Thoracic aorta (tissue), 2 donors: ENCODE measurements at regions not wholly inside any gene's neighbourhood (a gene's known extent, or its start where the extent isn't known, plus 50 kb on each side); places are given as distances from the start of the nearest gene placed in this dataset.

ENCODE experiments used
- ATAC-seq: fragments of 150-250 bp; one replicate; pipeline ENCODE4 v1.8.0; 2017; ENCODE audit warnings: low read depth; ENCODE audit not compliant: insufficient number of reproducible peaks, low FRiP score
- DNase-seq: peaks from one replicate; pipeline ENCODE4 v3.0.0-alpha.2; 2020; ENCODE audit warnings: low spot score
- H3K27ac ChIP-seq, 2 donors: fragments of 200-600 bp; sonication (generic); 1 replicate in 1 of 2; 2 replicates in 1 of 2; pipeline ENCODE4 v1.5.1; 2016; ENCODE audit warnings: mild to moderate bottlenecking in 2 of 2, moderate library complexity in 2 of 2
- H3K27me3 ChIP-seq: fragments of 200-600 bp; sonication (generic); replicated peaks from 2 replicates; pipeline ENCODE4 v1.6.0; 2016; ENCODE audit warnings: mild to moderate bottlenecking; ENCODE audit not compliant: insufficient read depth
- H3K36me3 ChIP-seq: fragments of 200-600 bp; sonication (generic); one replicate; pipeline ENCODE4 v1.5.1; 2016
- H3K4me1 ChIP-seq, 2 donors: fragments of 200-600 bp; sonication (generic); 1 replicate in 1 of 2; 2 replicates in 1 of 2; pipeline versions ENCODE4 v1.5.1 to v1.6.0; 2016; ENCODE audit warnings: low read depth in 2 of 2, mild to moderate bottlenecking in 1 of 2; ENCODE audit not compliant: control insufficient read depth in 1 of 2
- H3K4me3 ChIP-seq: fragments of 200-600 bp; sonication (generic); 2 replicates; pipeline ENCODE4 v1.5.1; 2016; ENCODE audit warnings: mild to moderate bottlenecking
- H3K9me3 ChIP-seq: fragments of 200-600 bp; sonication (generic); 2 replicates; pipeline ENCODE4 v1.5.1; 2016
- TF ChIP-seq, protein P1 (sequence below): fragments of 200-600 bp; sonication (generic); IDR thresholded peaks from one replicate; pipeline ENCODE4 v1.5.1; 2019; ENCODE audit warnings: antibody characterized with exemption

DNA sequence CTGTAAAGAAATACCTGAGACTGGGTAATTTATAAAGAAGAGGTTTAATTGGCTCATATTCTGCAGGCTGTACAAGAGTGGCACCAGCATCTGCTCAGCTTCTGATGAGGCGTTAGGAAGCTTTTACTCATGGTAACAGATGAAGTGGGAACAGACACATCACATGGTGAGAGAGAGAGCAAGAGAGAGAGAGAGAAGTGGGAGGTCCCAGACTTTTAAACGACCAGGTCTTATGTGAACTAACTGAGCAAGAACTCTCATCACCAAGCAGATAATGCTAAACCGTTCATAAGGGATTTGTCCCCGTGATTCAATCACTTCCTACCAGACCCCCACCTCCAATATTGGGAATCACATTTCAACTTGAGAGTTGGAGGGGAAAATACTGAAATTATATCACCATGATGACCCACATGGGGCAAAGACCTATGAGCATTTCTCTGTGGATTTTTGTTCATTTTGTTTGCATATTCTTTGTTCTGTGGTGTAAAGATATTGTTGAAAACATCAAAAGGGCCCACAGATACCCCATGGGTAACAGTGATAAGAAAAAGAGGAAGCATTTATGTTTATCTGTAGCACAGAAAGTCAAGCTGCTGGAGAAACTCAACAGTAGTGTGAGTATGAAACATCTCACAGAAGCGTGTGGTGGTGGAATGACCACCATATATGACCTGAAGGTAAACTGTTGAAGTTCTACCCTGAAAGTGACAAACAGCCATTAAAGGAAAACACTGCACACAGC lies 135.2 kb upstream of the PDE3A start:
- TF ChIP-seq, protein P1, sequence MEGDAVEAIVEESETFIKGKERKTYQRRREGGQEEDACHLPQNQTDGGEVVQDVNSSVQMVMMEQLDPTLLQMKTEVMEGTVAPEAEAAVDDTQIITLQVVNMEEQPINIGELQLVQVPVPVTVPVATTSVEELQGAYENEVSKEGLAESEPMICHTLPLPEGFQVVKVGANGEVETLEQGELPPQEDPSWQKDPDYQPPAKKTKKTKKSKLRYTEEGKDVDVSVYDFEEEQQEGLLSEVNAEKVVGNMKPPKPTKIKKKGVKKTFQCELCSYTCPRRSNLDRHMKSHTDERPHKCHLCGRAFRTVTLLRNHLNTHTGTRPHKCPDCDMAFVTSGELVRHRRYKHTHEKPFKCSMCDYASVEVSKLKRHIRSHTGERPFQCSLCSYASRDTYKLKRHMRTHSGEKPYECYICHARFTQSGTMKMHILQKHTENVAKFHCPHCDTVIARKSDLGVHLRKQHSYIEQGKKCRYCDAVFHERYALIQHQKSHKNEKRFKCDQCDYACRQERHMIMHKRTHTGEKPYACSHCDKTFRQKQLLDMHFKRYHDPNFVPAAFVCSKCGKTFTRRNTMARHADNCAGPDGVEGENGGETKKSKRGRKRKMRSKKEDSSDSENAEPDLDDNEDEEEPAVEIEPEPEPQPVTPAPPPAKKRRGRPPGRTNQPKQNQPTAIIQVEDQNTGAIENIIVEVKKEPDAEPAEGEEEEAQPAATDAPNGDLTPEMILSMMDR: no peak
- H3K9me3 ChIP-seq: no peaks in the 10 kb centered on the region
- H3K27me3 ChIP-seq: no peaks in the 10 kb centered on the region
- H3K36me3 ChIP-seq: no peaks in the 10 kb centered on the region
- H3K4me1 ChIP-seq: no peaks in the 10 kb centered on the region
- DNase-seq (no peak), ATAC-seq (no peak)
- no peak overlapping the region for H3K4me3 ChIP-seq
- no peak overlapping the region for H3K27ac ChIP-seq

DNA sequence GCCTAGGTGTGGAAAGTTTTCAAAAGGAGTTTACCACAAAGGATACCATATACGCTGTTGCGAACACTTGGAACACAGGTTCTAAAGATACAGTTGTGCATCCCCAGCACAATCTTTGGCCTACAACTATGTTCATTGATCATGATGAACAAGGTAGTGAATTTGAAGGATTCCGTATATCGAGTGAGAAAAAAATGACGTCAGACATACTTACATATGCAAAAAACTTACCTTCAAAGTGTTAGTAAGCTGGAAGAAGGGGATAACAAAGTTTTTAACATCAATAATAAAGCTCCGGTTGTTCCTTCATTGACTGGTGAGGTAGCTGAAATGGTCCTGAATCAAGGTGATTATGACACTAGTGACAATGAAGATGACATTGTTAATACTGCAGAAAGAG lies 133.9 kb upstream of the PDE3A start:
- no peak overlapping the region for H3K4me3 ChIP-seq
- H3K4me1 ChIP-seq: no peaks in the 10 kb centered on the region
- H3K9me3 ChIP-seq: no peaks in the 10 kb centered on the region
- ATAC-seq (no peak), DNase-seq (no peak)
- H3K27ac ChIP-seq: no peak overlapping the region
- no peaks in the 10 kb centered on the region for H3K27me3 ChIP-seq
- TF ChIP-seq, protein P1: no peak
- no peaks in the 10 kb centered on the region for H3K36me3 ChIP-seq

DNA sequence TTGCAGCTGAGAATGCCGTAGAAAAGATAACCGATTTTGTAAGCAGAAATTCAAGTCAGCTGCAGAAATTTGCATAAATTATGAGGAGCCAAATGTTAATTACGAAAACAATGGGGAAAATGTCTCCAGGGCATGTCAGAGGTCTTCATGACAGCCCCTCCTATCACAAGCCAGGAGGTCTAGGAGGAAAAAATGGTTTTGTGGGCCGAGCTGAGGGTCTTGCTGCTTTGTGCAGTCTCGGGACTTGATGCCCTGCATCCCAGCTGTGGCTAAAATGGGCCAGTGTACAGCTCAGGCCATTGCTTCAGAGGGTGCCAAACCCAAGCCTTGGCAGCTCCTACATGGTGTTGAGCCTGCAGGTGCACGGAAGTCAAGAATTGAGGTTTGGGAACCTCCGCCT lies 131.2 kb upstream of the PDE3A start:
- TF ChIP-seq, protein P1: no peak

DNA sequence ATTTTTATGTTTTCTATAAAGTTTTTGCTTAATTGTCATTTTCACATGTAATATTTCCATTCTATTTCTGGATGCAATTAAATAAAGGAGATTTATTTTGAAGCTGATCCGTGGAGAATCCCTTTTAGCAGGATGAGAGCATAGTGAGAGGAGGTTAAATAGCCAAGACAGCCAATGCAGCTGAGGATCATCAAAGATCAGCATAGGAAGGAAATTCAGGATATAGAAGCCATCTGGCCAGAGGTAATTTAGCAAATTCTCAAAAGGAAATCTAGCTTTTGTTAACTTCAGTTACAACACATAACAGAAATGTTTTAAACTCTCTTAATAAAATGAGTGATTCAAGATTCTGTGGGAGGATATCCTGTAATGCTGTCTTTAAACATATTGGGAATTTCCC lies 122.8 kb upstream of the PDE3A start:
- ATAC-seq: no peak
- no peaks in the 10 kb centered on the region for H3K27me3 ChIP-seq
- no peak for DNase-seq

More for the DNA sequence above, 131.2 kb upstream of the PDE3A start:
- ATAC-seq: no peak
- Histone ChIP-seq H3K4me3 (no peak overlapping the region), H3K27me3 (no peaks in the 10 kb centered on the region), H3K4me1 (no peaks in the 10 kb centered on the region), H3K27ac (no peak overlapping the region), H3K36me3 (no peaks in the 10 kb centered on the region), H3K9me3 (no peaks in the 10 kb centered on the region)
- no peak for DNase-seq

DNA sequence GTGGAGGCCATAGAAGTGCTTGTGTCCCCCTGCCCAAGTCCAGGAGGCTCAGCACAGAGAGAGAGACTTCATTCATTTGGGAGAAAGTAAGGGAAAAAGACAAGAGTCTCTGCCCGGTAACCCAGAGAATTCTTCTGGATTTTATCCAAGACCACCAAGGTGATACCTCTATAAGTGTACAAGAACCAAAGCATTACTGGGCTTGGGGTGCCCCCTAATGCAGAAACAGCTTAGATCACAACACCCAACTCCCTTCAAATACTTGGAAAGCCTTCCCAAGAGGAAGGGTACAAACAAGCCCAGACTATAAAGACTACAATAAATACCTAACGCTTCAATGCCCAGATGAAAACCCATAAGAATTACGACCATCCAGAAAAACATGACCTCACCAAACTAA lies 119.7 kb upstream of the PDE3A start:
- TF ChIP-seq, protein P1: no peak
- Histone ChIP-seq H3K36me3 (no peaks in the 10 kb centered on the region), H3K27me3 (no peaks in the 10 kb centered on the region), H3K9me3 (no peaks in the 10 kb centered on the region), H3K4me1 (no peaks in the 10 kb centered on the region), H3K4me3 (no peak overlapping the region), H3K27ac (no peak overlapping the region)
- DNase-seq (no peak), ATAC-seq (no peak)

More for the DNA sequence above, 122.8 kb upstream of the PDE3A start:
- Histone ChIP-seq H3K9me3 (no peaks in the 10 kb centered on the region), H3K4me1 (no peaks in the 10 kb centered on the region), H3K4me3 (no peak overlapping the region), H3K36me3 (no peaks in the 10 kb centered on the region), H3K27ac (no peak overlapping the region)
- TF ChIP-seq, protein P1: no peak
